Loucy (cell line): ENCODE measurements at regions not wholly inside any gene's neighbourhood (a gene's known extent, or its start where the extent isn't known, plus 50 kb on each side); places are given as distances from the start of the nearest gene placed in this dataset.

Source experiments
- H2AFZ ChIP-seq: fragments of 200-600 bp; sonication (generic); 2 replicates; pipeline ENCODE4 v1.6.0; 2016; ENCODE audit warnings: antibody characterized with exemption, mild to moderate bottlenecking, low read length, moderate library complexity
- H3F3A ChIP-seq: fragments of 200-600 bp; 2 replicates; pipeline ENCODE4 v1.6.0; 2016; ENCODE audit warnings: antibody characterized with exemption, low read depth, mild to moderate bottlenecking
- H3K27me3 ChIP-seq: fragments of 200-600 bp; sonication (generic); 2 replicates; pipeline ENCODE4 v1.6.1; 2014; ENCODE audit warnings: low read length, mild to moderate bottlenecking; ENCODE audit not compliant: insufficient read depth, poor library complexity, severe bottlenecking
- H3K36me3 ChIP-seq: fragments of 200-600 bp; sonication (generic); 2 replicates; pipeline ENCODE4 v1.6.1; 2016; ENCODE audit warnings: low read length; ENCODE audit not compliant: insufficient read depth
- H3K4me1 ChIP-seq: fragments of 200-600 bp; sonication (generic); 2 replicates; pipeline ENCODE4 v1.5.1; 2014; ENCODE audit warnings: low read length, mild to moderate bottlenecking; ENCODE audit not compliant: insufficient read depth, poor library complexity, severe bottlenecking
- H3K4me2 ChIP-seq: fragments of 200-600 bp; sonication (generic); 2 replicates; pipeline ENCODE4 v1.6.0; 2014; ENCODE audit warnings: antibody characterized with exemption, low read length, low read depth, mild to moderate bottlenecking; ENCODE audit not compliant: poor library complexity, severe bottlenecking
- H3K4me3 ChIP-seq: fragments of 200-600 bp; sonication (generic); 2 replicates; pipeline ENCODE4 v1.5.1; 2014; ENCODE audit warnings: low read length, mild to moderate bottlenecking, mixed read lengths; ENCODE audit not compliant: poor library complexity, severe bottlenecking
- H3K79me2 ChIP-seq: fragments of 200-600 bp; sonication (generic); 2 replicates; pipeline ENCODE4 v1.6.1; 2014; ENCODE audit warnings: low read length; ENCODE audit not compliant: insufficient read depth
- H3K9ac ChIP-seq: fragments of 200-600 bp; sonication (generic); 2 replicates; pipeline ENCODE4 v1.6.0; 2014; ENCODE audit warnings: mild to moderate bottlenecking, low read depth, low read length, moderate library complexity; ENCODE audit not compliant: poor library complexity, severe bottlenecking
- H3K9me2 ChIP-seq: fragments of 200-600 bp; sonication (generic); replicated peaks from 2 replicates; pipeline ENCODE4 v1.6.1; 2016; ENCODE audit warnings: low read depth, low read length, mixed read lengths
- H3K9me3 ChIP-seq: fragments of 200-600 bp; sonication (generic); 2 replicates; pipeline ENCODE4 v1.6.1; 2014; ENCODE audit warnings: mild to moderate bottlenecking, antibody characterized with exemption, low read length, low read depth; ENCODE audit not compliant: insufficient read depth
- H4K20me1 ChIP-seq: fragments of 200-600 bp; sonication (generic); 2 replicates; pipeline ENCODE4 v1.6.0; 2014; ENCODE audit warnings: antibody characterized with exemption, low read length, mild to moderate bottlenecking; ENCODE audit not compliant: insufficient read depth, poor library complexity, severe bottlenecking
- EZH2phosphoT487 ChIP-seq: fragments of 200-600 bp; IDR thresholded peaks from 2 replicates; pipeline ENCODE4 v1.6.1; 2018; ENCODE audit warnings: antibody characterized with exemption, mild to moderate bottlenecking, moderate library complexity, borderline replicate concordance
- TF ChIP-seq, protein P1 (sequence below): fragments of 200-600 bp; sonication (generic); conservative IDR thresholded peaks from 2 replicates; pipeline ENCODE4 v1.5.1; 2014; ENCODE audit warnings: mild to moderate bottlenecking, antibody characterized with exemption, low read length

DNA sequence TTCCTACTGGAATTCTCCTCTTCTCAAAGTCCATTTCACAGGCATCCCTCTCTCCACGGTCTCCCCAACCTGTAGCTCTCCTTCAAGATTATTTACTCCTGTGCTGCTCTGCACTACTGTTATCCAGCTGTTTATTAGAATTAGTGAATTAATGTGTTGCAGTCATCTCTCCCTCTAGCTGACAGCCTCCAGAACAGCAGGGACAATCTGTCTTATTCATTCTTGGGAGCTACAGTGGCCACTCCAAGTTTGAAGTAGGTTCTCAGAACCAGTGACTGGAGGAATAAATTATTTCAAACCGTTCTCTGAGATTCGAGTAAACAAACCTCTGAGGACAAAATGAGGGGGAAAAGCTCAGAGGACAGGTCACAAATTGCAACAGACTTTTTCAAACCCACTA lies 330.9 kb downstream of the RRAGC start:
- Histone ChIP-seq H3K9me2 (no peaks in the 10 kb centered on the region), H4K20me1 (no peaks in the 10 kb centered on the region), H3K4me3 (no peak overlapping the region), H2AFZ (no peak overlapping the region), H3K36me3 (no peaks in the 10 kb centered on the region), H3K9ac (no peak overlapping the region), H3K79me2 (no peaks in the 10 kb centered on the region), H3K27me3 (no peaks in the 10 kb centered on the region), H3K9me3 (no peaks in the 10 kb centered on the region), H3K4me2 (no peak overlapping the region), H3K4me1 (no peaks in the 10 kb centered on the region), H3F3A (no peaks in the 10 kb centered on the region)
- no peak for TF ChIP-seq EZH2phosphoT487
- TF ChIP-seq, protein P1, sequence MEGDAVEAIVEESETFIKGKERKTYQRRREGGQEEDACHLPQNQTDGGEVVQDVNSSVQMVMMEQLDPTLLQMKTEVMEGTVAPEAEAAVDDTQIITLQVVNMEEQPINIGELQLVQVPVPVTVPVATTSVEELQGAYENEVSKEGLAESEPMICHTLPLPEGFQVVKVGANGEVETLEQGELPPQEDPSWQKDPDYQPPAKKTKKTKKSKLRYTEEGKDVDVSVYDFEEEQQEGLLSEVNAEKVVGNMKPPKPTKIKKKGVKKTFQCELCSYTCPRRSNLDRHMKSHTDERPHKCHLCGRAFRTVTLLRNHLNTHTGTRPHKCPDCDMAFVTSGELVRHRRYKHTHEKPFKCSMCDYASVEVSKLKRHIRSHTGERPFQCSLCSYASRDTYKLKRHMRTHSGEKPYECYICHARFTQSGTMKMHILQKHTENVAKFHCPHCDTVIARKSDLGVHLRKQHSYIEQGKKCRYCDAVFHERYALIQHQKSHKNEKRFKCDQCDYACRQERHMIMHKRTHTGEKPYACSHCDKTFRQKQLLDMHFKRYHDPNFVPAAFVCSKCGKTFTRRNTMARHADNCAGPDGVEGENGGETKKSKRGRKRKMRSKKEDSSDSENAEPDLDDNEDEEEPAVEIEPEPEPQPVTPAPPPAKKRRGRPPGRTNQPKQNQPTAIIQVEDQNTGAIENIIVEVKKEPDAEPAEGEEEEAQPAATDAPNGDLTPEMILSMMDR, result no peak

DNA sequence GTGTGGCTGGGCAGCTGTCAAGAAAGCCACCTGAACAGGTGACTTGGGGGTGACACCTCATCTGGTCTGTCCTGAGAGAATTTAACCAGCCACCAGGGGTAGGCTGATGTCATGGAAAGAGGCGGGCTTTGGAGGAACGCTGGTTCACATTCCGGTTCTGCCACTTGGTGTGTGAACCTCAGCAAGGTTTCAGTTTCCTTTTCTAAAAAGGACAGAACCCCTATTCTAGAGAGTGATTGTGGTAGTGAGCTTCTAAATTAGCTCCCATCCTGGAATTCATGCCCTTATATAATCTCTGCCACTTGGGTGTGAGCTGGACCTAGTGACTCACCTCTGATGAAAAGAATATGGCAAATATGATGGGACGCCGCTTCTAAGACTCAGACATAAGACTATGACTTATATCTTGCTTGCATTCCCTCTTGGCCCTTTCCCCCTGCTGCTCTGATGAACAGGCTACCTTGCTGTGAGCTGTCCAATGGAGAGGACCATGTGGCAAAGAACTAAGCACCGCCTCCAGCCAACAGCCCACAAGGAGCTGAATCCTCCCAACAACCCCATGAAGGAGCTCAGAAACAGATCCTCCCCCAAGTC lies 332.1 kb downstream of the RRAGC start:
- Histone ChIP-seq H2AFZ (no peak overlapping the region), H3K27me3 (no peaks in the 10 kb centered on the region), H3K79me2 (no peaks in the 10 kb centered on the region), H3K4me3 (no peak overlapping the region), H3K4me1 (no peaks in the 10 kb centered on the region), H3K4me2 (no peak overlapping the region), H3K9me2 (no peaks in the 10 kb centered on the region), H3K36me3 (no peaks in the 10 kb centered on the region), H4K20me1 (no peaks in the 10 kb centered on the region), H3K9ac (no peak overlapping the region), H3K9me3 (no peaks in the 10 kb centered on the region), H3F3A (no peaks in the 10 kb centered on the region)
- TF ChIP-seq, protein P1, result no peak
- TF ChIP-seq EZH2phosphoT487, result no peak

DNA sequence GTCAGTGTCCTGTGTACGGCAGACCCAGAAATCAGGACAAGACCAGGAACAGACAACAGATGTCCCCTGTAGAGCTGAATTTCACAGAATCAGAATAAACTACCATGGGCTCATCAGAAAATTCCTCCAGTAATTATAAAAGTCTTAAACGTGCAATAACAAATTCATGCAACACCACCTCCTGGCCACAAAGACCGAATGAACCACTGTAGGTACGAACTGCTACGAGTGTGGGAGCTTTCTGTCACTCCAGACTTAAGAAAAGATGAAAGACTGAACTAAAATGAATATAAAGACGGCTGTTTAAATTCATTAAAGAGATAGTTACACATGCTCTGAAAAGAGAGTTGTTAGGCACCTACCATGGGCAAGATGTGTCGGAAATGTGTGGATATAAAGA lies 333.5 kb downstream of the RRAGC start:
- Histone ChIP-seq H3K9ac (no peak overlapping the region), H3K9me3 (no peaks in the 10 kb centered on the region), H2AFZ (no peak overlapping the region), H3K4me2 (no peak overlapping the region), H3K4me1 (no peaks in the 10 kb centered on the region), H3K27me3 (no peaks in the 10 kb centered on the region), H3F3A (no peaks in the 10 kb centered on the region), H3K36me3 (no peaks in the 10 kb centered on the region), H3K4me3 (no peak overlapping the region), H3K79me2 (no peaks in the 10 kb centered on the region), H3K9me2 (no peaks in the 10 kb centered on the region), H4K20me1 (no peaks in the 10 kb centered on the region)
- no peak for TF ChIP-seq EZH2phosphoT487
- TF ChIP-seq, protein P1, result no peak
